Heart left ventricle (tissue), 16 donors: ENCODE measurements at regions not wholly inside any gene's neighbourhood (a gene's known extent, or its start where the extent isn't known, plus 50 kb on each side); places are given as distances from the start of the nearest gene placed in this dataset.

Source experiments
- ATAC-seq, 4 donors: fragments of 200-7000 bp; cut with Tn5 transposase; one replicate each; pipeline ENCODE4 v1.9.1; 2020 to 2022; ENCODE audit warnings: moderate library complexity in 4 of 4, mild to moderate bottlenecking in 3 of 4, moderate number of reproducible peaks in 1 of 4
- DNase-seq, 5 donors: peaks; one replicate each; pipeline ENCODE4 v3.0.0-alpha.2; 2020
- H3K27ac ChIP-seq, 12 donors: fragments of 200-600 bp; sonication (generic) in 4 of 12; one replicate each; pipeline versions ENCODE4 v1.5.0 to v1.8.0; 2016 to 2022; ENCODE audit warnings: mild to moderate bottlenecking in 2 of 12
- H3K27me3 ChIP-seq, 9 donors: fragments of 200-600 bp; sonication (generic) in 2 of 9; one replicate each; pipeline versions ENCODE4 v1.5.1 to v1.8.0; 2016 to 2022; ENCODE audit warnings: mild to moderate bottlenecking in 3 of 9
- H3K36me3 ChIP-seq, 9 donors: fragments of 200-600 bp; sonication (generic) in 2 of 9; one replicate each; pipeline versions ENCODE4 v1.5.0 to v1.8.0; 2018 to 2022; ENCODE audit warnings: mild to moderate bottlenecking in 2 of 9
- H3K4me1 ChIP-seq, 12 donors: fragments of 200-600 bp; sonication (generic) in 4 of 12; one replicate each; pipeline versions ENCODE4 v1.5.0 to v1.8.0; 2016 to 2022; ENCODE audit warnings: mild to moderate bottlenecking in 3 of 12
- H3K4me3 ChIP-seq, 12 donors: fragments of 200-600 bp; sonication (generic) in 4 of 12; one replicate each; pipeline versions ENCODE4 v1.5.0 to v1.8.0; 2017 to 2022; ENCODE audit warnings: mild to moderate bottlenecking in 9 of 12, moderate library complexity in 4 of 12
- H3K9me3 ChIP-seq, 12 donors: fragments of 200-600 bp; sonication (generic) in 4 of 12; one replicate each; pipeline versions ENCODE4 v1.5.0 to v1.8.0; 2016 to 2022; ENCODE audit warnings: mild to moderate bottlenecking in 1 of 12
- POLR2A ChIP-seq, 2 donors: fragments of 450-650 bp; IDR thresholded peaks; one replicate each; pipeline ENCODE4 v1.6.1; 2017; ENCODE audit warnings: antibody characterized with exemption in 2 of 2, mild to moderate bottlenecking in 2 of 2, moderate library complexity in 2 of 2
- WGBS, 4 donors: extraction: QIAGEN DNeasy Blood & Tissue Kit in 2 of 4; methylation state at CpG; one replicate each; pipeline versions ENCODE4 v1.1.5 to v1.1.7; 2013 to 2018; 5-methylcytosine and 5-hydroxymethylcytosine counted together
- intact Hi-C, 10 donors: fragments of 100-400 bp; cut with DNase I; formaldehyde crosslinking; loops; one replicate each; pipeline versions ENCODE4 v1.11.1 to v1.14.2; 2022
- TF ChIP-seq, protein P1 (sequence below), 12 donors: fragments of 200-600 bp; sonication (generic) in 4 of 12; IDR thresholded peaks; one replicate each; pipeline versions ENCODE4 v1.5.0 to v1.8.0; 2018 to 2022; ENCODE audit warnings: antibody characterized with exemption in 12 of 12, mild to moderate bottlenecking in 5 of 12
- donor health status: ischemic (EF 13 %, LVEDD 7.1; RV severe dilation, severe dysfunction).
- donor health status: healthy with polysubstance abuse.
- donor health status: DM: no; HTN: yes; CAD: no.
- donor health status: DM: no; HTN: no; CAD: no.
- donor health status: ischemic (EF 25% LVEDD 6.9; RV normal size, moderate dysfunction).
- donor health status: ischemic (EF 25% LVEDD 5.7; RV mildly dilated, moderate dysfunction).
- donor health status: healthy.
- donor health status: DM: yes; HTN: yes; CAD: no.
- donor health status: ischemic (EF 35%, LVEDD 5.7; RV mildly dilated, moderate dysfunction).
- donor health status: nonischemic (EF 11% LVEDD 7.7; RV severe dilation, severe dysfunction).
- donor health status: DM: yes; HTN: yes; CAD: no.
- donor health status: PGD.
- donor health status: ischemic (EF 29% LVEDD 5.4; RV normal size, mild dysfunction).
- donor health status: nonischemic (EF 23%, LVEDD 6.1; RV moderate dilation, normal function).

DNA sequence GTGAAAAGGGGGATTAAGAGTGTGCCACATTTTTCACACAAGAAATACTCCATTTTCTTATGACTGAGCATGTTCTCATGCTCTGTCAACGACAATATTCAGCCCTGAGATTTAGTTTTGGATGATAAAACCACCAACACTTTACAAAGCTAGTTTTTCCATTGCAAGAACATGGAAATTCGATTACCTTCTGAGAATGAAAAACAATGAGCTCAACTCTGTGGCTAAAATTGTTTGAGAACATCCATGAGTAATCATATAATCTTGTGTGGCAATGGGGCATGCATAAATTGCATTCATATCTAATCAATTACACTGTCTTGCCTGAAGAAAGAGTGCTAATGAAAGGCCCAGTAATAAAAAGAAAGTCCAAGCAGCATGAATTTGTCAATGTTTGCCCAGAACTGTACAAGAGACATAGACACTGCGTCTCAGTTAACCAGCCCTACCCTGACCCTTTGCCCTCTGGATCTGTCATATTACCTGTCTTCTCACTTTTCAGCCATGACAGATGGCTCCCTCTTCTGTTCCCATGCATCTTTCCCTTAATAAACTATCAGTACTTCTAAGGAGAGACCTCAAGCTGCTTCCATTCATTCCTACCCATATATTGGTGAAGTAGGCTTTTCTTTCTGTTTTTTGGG, 253.4 kb downstream of the FAM76B start:
- ATAC-seq, result no peak
- H3K4me3 ChIP-seq, result no peak overlapping the region
- no peak for TF ChIP-seq POLR2A (IDR thresholded peaks at IDR 0.05)
- TF ChIP-seq, protein P1, sequence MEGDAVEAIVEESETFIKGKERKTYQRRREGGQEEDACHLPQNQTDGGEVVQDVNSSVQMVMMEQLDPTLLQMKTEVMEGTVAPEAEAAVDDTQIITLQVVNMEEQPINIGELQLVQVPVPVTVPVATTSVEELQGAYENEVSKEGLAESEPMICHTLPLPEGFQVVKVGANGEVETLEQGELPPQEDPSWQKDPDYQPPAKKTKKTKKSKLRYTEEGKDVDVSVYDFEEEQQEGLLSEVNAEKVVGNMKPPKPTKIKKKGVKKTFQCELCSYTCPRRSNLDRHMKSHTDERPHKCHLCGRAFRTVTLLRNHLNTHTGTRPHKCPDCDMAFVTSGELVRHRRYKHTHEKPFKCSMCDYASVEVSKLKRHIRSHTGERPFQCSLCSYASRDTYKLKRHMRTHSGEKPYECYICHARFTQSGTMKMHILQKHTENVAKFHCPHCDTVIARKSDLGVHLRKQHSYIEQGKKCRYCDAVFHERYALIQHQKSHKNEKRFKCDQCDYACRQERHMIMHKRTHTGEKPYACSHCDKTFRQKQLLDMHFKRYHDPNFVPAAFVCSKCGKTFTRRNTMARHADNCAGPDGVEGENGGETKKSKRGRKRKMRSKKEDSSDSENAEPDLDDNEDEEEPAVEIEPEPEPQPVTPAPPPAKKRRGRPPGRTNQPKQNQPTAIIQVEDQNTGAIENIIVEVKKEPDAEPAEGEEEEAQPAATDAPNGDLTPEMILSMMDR (IDR thresholded peaks at IDR 0.05), result no peak
- peaks cover 0 to 14% (median 0%) of the 10 kb centered on the region in 12 donors for H3K9me3 ChIP-seq
- DNase-seq, result no peak
- H3K4me1 ChIP-seq, result no peaks in the 10 kb centered on the region
- WGBS, 4 donors, result 77 to 84% (median 82%) methylated on average over 3 of the region's 3 CpGs
- H3K27ac ChIP-seq, result no peak overlapping the region
- no peaks in the 10 kb centered on the region for H3K27me3 ChIP-seq
- intact Hi-C loops, result no loop called here
- no peaks in the 10 kb centered on the region for H3K36me3 ChIP-seq

DNA sequence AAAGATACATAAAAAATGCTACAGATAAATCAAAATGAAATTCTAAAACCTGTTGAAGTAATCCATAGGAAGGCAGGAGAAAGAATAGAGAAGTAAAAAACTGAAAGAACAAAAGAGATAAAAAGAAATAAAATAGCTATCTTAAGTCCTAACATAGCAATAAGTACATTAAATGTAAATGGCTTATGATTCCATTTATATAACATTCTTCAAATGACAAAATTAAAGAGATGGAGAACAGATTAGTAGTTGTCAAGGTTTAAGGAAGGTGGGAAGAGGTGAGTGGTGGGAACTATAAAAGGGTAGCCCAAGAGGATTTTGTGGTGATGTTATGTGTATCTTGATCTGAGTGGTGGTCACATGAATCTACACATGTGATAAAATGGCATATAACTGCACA, 254.8 kb downstream of the FAM76B start:
- TF ChIP-seq, protein P1 (IDR thresholded peaks at IDR 0.05), result no peak
- TF ChIP-seq POLR2A (IDR thresholded peaks at IDR 0.05), result no peak
- H3K9me3 ChIP-seq, result peaks cover 0 to 14% (median 0%) of the 10 kb centered on the region in 12 donors
- H3K27ac ChIP-seq, result no peak overlapping the region
- ATAC-seq (no peak), DNase-seq (no peak)
- no peak overlapping the region for H3K4me3 ChIP-seq
- H3K36me3 ChIP-seq, result no peaks in the 10 kb centered on the region
- H3K27me3 ChIP-seq, result no peaks in the 10 kb centered on the region
- intact Hi-C loops, result no loop called here
- H3K4me1 ChIP-seq, result no peaks in the 10 kb centered on the region

DNA sequence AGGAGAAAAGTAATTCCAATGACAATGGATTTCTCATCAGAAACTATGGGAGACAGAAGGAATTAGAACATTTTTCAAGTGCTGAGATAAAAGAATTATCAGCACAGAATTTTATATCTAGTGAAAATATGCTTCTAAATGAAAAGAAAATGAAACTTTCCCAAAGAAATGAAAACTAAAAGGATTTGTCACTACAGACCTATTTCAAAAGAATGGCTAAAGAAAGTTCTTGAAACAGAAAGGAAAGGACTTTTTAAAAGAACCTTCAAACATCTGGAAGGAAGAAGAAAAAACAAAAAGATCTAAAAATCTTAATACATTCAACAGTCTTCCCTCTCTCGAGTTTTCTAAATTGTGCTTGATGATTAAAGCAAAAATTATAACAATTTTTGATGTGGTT, 255.4 kb downstream of the FAM76B start:
- no peak for TF ChIP-seq POLR2A (IDR thresholded peaks at IDR 0.05)
- TF ChIP-seq, protein P1 (IDR thresholded peaks at IDR 0.05), result no peak
- Histone ChIP-seq H3K27me3 (no peaks in the 10 kb centered on the region), H3K4me1 (no peaks in the 10 kb centered on the region), H3K9me3 (peaks cover 0 to 14% (median 0%) of the 10 kb centered on the region in 12 donors), H3K36me3 (no peaks in the 10 kb centered on the region), H3K27ac (no peak overlapping the region), H3K4me3 (no peak overlapping the region)
- DNase-seq (no peak), ATAC-seq (no peak)
- WGBS, 4 donors, result 70 to 81% (median 77%) methylated on average over 1 of the region's 1 CpG
- intact Hi-C loops, result no loop called here

DNA sequence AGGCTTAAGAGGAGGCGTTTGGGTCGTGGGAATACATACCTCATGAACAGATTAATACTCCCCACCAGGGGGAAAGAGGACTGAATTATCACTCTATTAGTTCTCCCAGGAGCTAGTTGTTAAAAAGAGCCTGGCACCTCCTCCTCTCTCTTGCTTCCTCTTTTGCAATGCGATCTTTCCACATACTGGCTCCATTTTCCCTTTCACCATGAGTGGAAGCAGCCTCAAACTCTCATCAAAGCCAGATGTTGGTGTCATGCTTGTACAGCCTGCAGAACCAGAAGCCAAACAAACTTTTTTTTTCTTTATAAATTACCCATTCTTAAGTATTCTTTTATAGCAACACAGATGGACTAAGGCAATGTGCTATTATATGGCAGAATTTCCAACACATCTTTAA, 258.5 kb downstream of the FAM76B start:
- DNase-seq (no peak), ATAC-seq (no peak)
- Histone ChIP-seq H3K36me3 (no peaks in the 10 kb centered on the region), H3K27me3 (no peaks in the 10 kb centered on the region), H3K9me3 (peaks cover 0 to 14% (median 0%) of the 10 kb centered on the region in 12 donors), H3K4me3 (no peak overlapping the region), H3K4me1 (no peaks in the 10 kb centered on the region), H3K27ac (no peak overlapping the region)
- 62 to 79% (median 74%) methylated on average over 3 of the region's 3 CpGs for WGBS, 4 donors
- TF ChIP-seq POLR2A (IDR thresholded peaks at IDR 0.05), result no peak
- TF ChIP-seq, protein P1 (IDR thresholded peaks at IDR 0.05), result no peak
- intact Hi-C loops, result no loop called here
